H9 (cell line): ENCODE measurements at regions not wholly inside any gene's neighbourhood (a gene's known extent, or its start where the extent isn't known, plus 50 kb on each side); places are given as distances from the start of the nearest gene placed in this dataset.
A peak's percentile ranks its signal among the peaks of the same experiment; 100 is the strongest.

Source experiments
- DNase-seq: peaks from one replicate; pipeline ENCODE4 v3.0.0-alpha.2; 2017
- H2AFZ ChIP-seq: one replicate; pipeline ENCODE4 v1.6.1; 2013; ENCODE audit warnings: mild to moderate bottlenecking, low read length, control low read depth, moderate library complexity
- H2AK5ac ChIP-seq: 2 replicates; pipeline ENCODE4 v1.6.1; 2013; ENCODE audit warnings: low read length, control low read depth, mixed read lengths; ENCODE audit not compliant: insufficient read length
- H2BK120ac ChIP-seq: one replicate; pipeline ENCODE4 v1.6.1; 2013; ENCODE audit warnings: low read depth, mild to moderate bottlenecking, low read length, control low read depth, inconsistent platforms; ENCODE audit not compliant: poor library complexity, severe bottlenecking
- H2BK12ac ChIP-seq: 2 replicates; pipeline ENCODE4 v1.6.1; 2013; ENCODE audit warnings: low read length, control low read depth, mixed read lengths, low read depth; ENCODE audit not compliant: insufficient read length
- H2BK15ac ChIP-seq: 2 replicates; pipeline ENCODE4 v1.6.1; 2013; ENCODE audit warnings: low read depth, low read length, control low read depth
- H2BK20ac ChIP-seq: one replicate; pipeline ENCODE4 v1.6.1; 2013; ENCODE audit warnings: low read depth, mild to moderate bottlenecking, low read length, control low read depth, inconsistent platforms; ENCODE audit not compliant: poor library complexity, severe bottlenecking
- H2BK5ac ChIP-seq: 2 replicates; pipeline ENCODE4 v1.6.1; 2013; ENCODE audit warnings: low read length, control low read depth, mixed read lengths; ENCODE audit not compliant: insufficient read length
- H3K14ac ChIP-seq: 2 replicates; pipeline ENCODE4 v1.6.1; 2013; ENCODE audit warnings: low read length, control low read depth; ENCODE audit not compliant: insufficient read depth
- H3K18ac ChIP-seq: 2 replicates; pipeline ENCODE4 v1.6.1; 2013; ENCODE audit warnings: low read depth, mild to moderate bottlenecking, mixed read lengths, low read length, control low read depth; ENCODE audit not compliant: insufficient read length
- H3K23ac ChIP-seq: 2 replicates; pipeline ENCODE4 v1.6.1; 2013; ENCODE audit warnings: low read length, control low read depth, mixed read lengths, low read depth; ENCODE audit not compliant: insufficient read length
- H3K23me2 ChIP-seq: 2 replicates; pipeline ENCODE4 v1.6.1; 2013; ENCODE audit warnings: low read depth, mild to moderate bottlenecking, mixed read lengths, low read length, control low read depth; ENCODE audit not compliant: insufficient read length, poor library complexity, severe bottlenecking
- H3K27ac ChIP-seq: 2 replicates; pipeline ENCODE4 v1.5.1; 2013; ENCODE audit warnings: low read length, control low read depth, mixed read lengths, low read depth; ENCODE audit not compliant: insufficient read length
- H3K27me3 ChIP-seq: 2 replicates; pipeline ENCODE4 v1.6.1; 2013; ENCODE audit warnings: low read length, control low read depth, inconsistent platforms; ENCODE audit not compliant: insufficient read depth
- H3K4ac ChIP-seq: 2 replicates; pipeline ENCODE4 v1.6.1; 2013; ENCODE audit warnings: low read depth, mild to moderate bottlenecking, control low read depth, inconsistent platforms, low read length, moderate library complexity
- H3K4me1 ChIP-seq: 2 replicates; pipeline ENCODE4 v1.6.1; 2013; ENCODE audit warnings: low read length, control low read depth, inconsistent platforms; ENCODE audit not compliant: insufficient read depth
- H3K4me2 ChIP-seq: 2 replicates; pipeline ENCODE4 v1.6.1; 2013; ENCODE audit warnings: low read length, control low read depth, mixed read lengths; ENCODE audit not compliant: insufficient read length, insufficient read depth
- H3K56ac ChIP-seq: 2 replicates; pipeline ENCODE4 v1.6.1; 2013; ENCODE audit warnings: low read depth, mild to moderate bottlenecking, mixed read lengths, low read length, control low read depth; ENCODE audit not compliant: insufficient read length
- H3K79me1 ChIP-seq: 2 replicates; pipeline ENCODE4 v1.6.1; 2013; ENCODE audit warnings: low read depth, mild to moderate bottlenecking, moderate library complexity, low read length, control low read depth, inconsistent platforms; ENCODE audit not compliant: insufficient read depth, poor library complexity, severe bottlenecking
- H3K79me2 ChIP-seq: 2 replicates; pipeline ENCODE4 v1.6.1; 2013; ENCODE audit warnings: low read length, control low read depth, inconsistent platforms; ENCODE audit not compliant: insufficient read depth
- H3K9ac ChIP-seq: 2 replicates; pipeline ENCODE4 v1.6.1; 2013; ENCODE audit warnings: low read length, control low read depth, mixed read lengths; ENCODE audit not compliant: insufficient read length; ENCODE audit errors: extremely low read depth
- H3K9me3 ChIP-seq: one replicate; pipeline ENCODE4 v1.6.1; 2013; ENCODE audit warnings: low read depth, low read length, inconsistent platforms; ENCODE audit not compliant: control insufficient read depth
- H3T11ph ChIP-seq: one replicate; pipeline ENCODE4 v1.6.1; 2013; ENCODE audit warnings: mild to moderate bottlenecking, low read length, control low read depth, inconsistent platforms
- H4K20me1 ChIP-seq: one replicate; pipeline ENCODE4 v1.6.1; 2013; ENCODE audit not compliant: control insufficient read depth, insufficient read length, insufficient read depth
- H4K5ac ChIP-seq: 2 replicates; pipeline ENCODE4 v1.6.1; 2013; ENCODE audit warnings: low read depth, mild to moderate bottlenecking, mixed read lengths, low read length, control low read depth; ENCODE audit not compliant: insufficient read length
- H4K8ac ChIP-seq: replicated peaks from 2 replicates; pipeline ENCODE4 v1.6.1; 2013; ENCODE audit warnings: low read length, control low read depth, mixed read lengths, low read depth; ENCODE audit not compliant: insufficient read length
- H4K91ac ChIP-seq: 2 replicates; pipeline ENCODE4 v1.6.1; 2013; ENCODE audit warnings: low read depth, mild to moderate bottlenecking, moderate library complexity, mixed read lengths, low read length, control low read depth; ENCODE audit not compliant: insufficient read length
- H3K27ac Mint-ChIP-seq, 3 experiments: 2 replicates in 2 of 3; 3 replicates in 1 of 3; pipeline ENCODE4 v1.8.0; 2020 to 2021; ENCODE audit warnings: mixed read lengths in 3 of 3, mild to moderate bottlenecking in 1 of 3, moderate library complexity in 1 of 3
- H3K27me3 Mint-ChIP-seq: 2 replicates; pipeline ENCODE4 v1.8.0; 2021; ENCODE audit warnings: low read depth, mild to moderate bottlenecking, moderate library complexity, mixed read lengths
- H3K36me3 Mint-ChIP-seq, 3 experiments: 2 replicates in 2 of 3; 3 replicates in 1 of 3; pipeline ENCODE4 v1.8.0; 2020 to 2021; ENCODE audit warnings: low read depth in 3 of 3, mixed read lengths in 3 of 3; ENCODE audit not compliant: insufficient read depth in 1 of 3
- H3K4me1 Mint-ChIP-seq, 2 experiments: 2 replicates each; pipeline ENCODE4 v1.8.0; 2020; ENCODE audit warnings: mixed read lengths in 2 of 2
- H3K4me3 Mint-ChIP-seq, 2 experiments: 2 replicates in 1 of 2; 3 replicates in 1 of 2; pipeline ENCODE4 v1.8.0; 2020 to 2021; ENCODE audit warnings: mild to moderate bottlenecking in 2 of 2, mixed read lengths in 2 of 2, moderate library complexity in 1 of 2
- H3K9me3 Mint-ChIP-seq, 2 experiments: 2 replicates in 1 of 2; 3 replicates in 1 of 2; pipeline ENCODE4 v1.8.0; 2020; ENCODE audit warnings: mild to moderate bottlenecking in 2 of 2, mixed read lengths in 2 of 2, moderate library complexity in 1 of 2
- CTCF ChIP-seq: fragments of 200-600 bp; sonication (generic); conservative IDR thresholded peaks from 3 replicates; pipeline ENCODE4 v1.8.0; 2021; ENCODE audit warnings: antibody characterized with exemption, mild to moderate bottlenecking
- WGBS: extraction: QIAGEN DNeasy Blood & Tissue Kit; methylation state at CpG from one replicate; pipeline ENCODE4 v1.1.7; 2013; ENCODE audit warnings: missing lambda C conversion rate, low lambda C conversion rate, mixed read lengths; ENCODE audit not compliant: insufficient read length; ENCODE audit errors: extremely low coverage; 5-methylcytosine and 5-hydroxymethylcytosine counted together

- WGBS, result no CpG with 5 or more reads among the region's 61 CpGs
- H3K79me1 ChIP-seq, result no peaks in the 10 kb centered on the region
- H3K9me3 ChIP-seq, result no peaks in the 10 kb centered on the region
- Mint-ChIP-seq H3K27ac (no peak overlapping the region), H3K4me3 (peak overlapping the region; percentile 70 to 87), H3K4me1 (peaks cover 22 to 28% of the 10 kb centered on the region in 2 experiments), H3K27me3 (peaks cover 58% of the 10 kb centered on the region), H3K9me3 (no peaks in the 10 kb centered on the region; a peak in 1 of 5 replicates), H3K36me3 (no peaks in the 10 kb centered on the region; a peak in 1 of 7 replicates)
- H3K56ac ChIP-seq, result no peak overlapping the region
- no peak overlapping the region for H3K9ac ChIP-seq
- no peak overlapping the region for H2AK5ac ChIP-seq
- no peak overlapping the region for H3T11ph ChIP-seq
- no peaks in the 10 kb centered on the region for H3K4me1 ChIP-seq
- no peak overlapping the region for H3K18ac ChIP-seq
- no peak overlapping the region for H3K14ac ChIP-seq
- no peak overlapping the region for H4K91ac ChIP-seq
- H3K23me2 ChIP-seq, result peaks cover 25% of the 10 kb centered on the region
- H2BK15ac ChIP-seq, result no peak overlapping the region
- no peak overlapping the region for H3K27ac ChIP-seq
- H2AFZ ChIP-seq, result no peak overlapping the region
- no peak overlapping the region for H2BK120ac ChIP-seq
- no peak overlapping the region for H4K5ac ChIP-seq
- no peaks in the 10 kb centered on the region for H4K20me1 ChIP-seq
- no peak overlapping the region for H2BK20ac ChIP-seq
- no peak overlapping the region for H3K4ac ChIP-seq
- H3K27me3 ChIP-seq, result peaks cover 25% of the 10 kb centered on the region; the same call in 1 of the 2 replicates
- H3K79me2 ChIP-seq, result no peaks in the 10 kb centered on the region
- peak overlapping the region; percentile 84 for H3K4me2 ChIP-seq
- DNase-seq, result peak; percentile 65
- no peak overlapping the region for H2BK5ac ChIP-seq
- H4K8ac ChIP-seq, result no peak overlapping the region
- no peak for TF ChIP-seq CTCF
- no peak overlapping the region for H3K23ac ChIP-seq
- no peak overlapping the region for H2BK12ac ChIP-seq
These were observed 69.3 kb upstream of the USP15 start for GRCh38 chr12:62190689-62191490.
